Osteocyte (in vitro differentiated cells): ENCODE measurements at regions not wholly inside any gene's neighbourhood (a gene's known extent, or its start where the extent isn't known, plus 50 kb on each side); places are given as distances from the start of the nearest gene placed in this dataset.
A peak's percentile ranks its signal among the peaks of the same experiment; 100 is the strongest.

Experiments used
- DNase-seq: peaks from one replicate; pipeline ENCODE4 v3.0.0; 2021; ENCODE audit warnings: mixed read lengths; ENCODE audit not compliant: unreplicated experiment; ENCODE audit errors: extremely low spot score
- H3K27ac Mint-ChIP-seq: one replicate; pipeline ENCODE4 v1.8.0; 2021; ENCODE audit warnings: mild to moderate bottlenecking, mixed read lengths; ENCODE audit not compliant: unreplicated experiment
- H3K27me3 Mint-ChIP-seq: one replicate; pipeline ENCODE4 v1.8.0; 2021; ENCODE audit warnings: mixed read lengths; ENCODE audit not compliant: unreplicated experiment
- H3K36me3 Mint-ChIP-seq: one replicate; pipeline ENCODE4 v1.8.0; 2021; ENCODE audit warnings: mixed read lengths; ENCODE audit not compliant: unreplicated experiment
- H3K4me1 Mint-ChIP-seq: one replicate; pipeline ENCODE4 v1.8.0; 2021; ENCODE audit warnings: mixed read lengths; ENCODE audit not compliant: unreplicated experiment
- H3K4me3 Mint-ChIP-seq: one replicate; pipeline ENCODE4 v1.8.0; 2021; ENCODE audit warnings: mild to moderate bottlenecking, moderate library complexity, mixed read lengths; ENCODE audit not compliant: unreplicated experiment
- H3K9me3 Mint-ChIP-seq: one replicate; pipeline ENCODE4 v1.8.0; 2021; ENCODE audit warnings: mixed read lengths; ENCODE audit not compliant: unreplicated experiment
- CTCF ChIP-seq: fragments of 200-600 bp; sonication (generic); IDR thresholded peaks from 2 replicates; pipeline ENCODE4 v1.5.0; 2021; ENCODE audit warnings: antibody characterized with exemption, mild to moderate bottlenecking, moderate library complexity

DNA sequence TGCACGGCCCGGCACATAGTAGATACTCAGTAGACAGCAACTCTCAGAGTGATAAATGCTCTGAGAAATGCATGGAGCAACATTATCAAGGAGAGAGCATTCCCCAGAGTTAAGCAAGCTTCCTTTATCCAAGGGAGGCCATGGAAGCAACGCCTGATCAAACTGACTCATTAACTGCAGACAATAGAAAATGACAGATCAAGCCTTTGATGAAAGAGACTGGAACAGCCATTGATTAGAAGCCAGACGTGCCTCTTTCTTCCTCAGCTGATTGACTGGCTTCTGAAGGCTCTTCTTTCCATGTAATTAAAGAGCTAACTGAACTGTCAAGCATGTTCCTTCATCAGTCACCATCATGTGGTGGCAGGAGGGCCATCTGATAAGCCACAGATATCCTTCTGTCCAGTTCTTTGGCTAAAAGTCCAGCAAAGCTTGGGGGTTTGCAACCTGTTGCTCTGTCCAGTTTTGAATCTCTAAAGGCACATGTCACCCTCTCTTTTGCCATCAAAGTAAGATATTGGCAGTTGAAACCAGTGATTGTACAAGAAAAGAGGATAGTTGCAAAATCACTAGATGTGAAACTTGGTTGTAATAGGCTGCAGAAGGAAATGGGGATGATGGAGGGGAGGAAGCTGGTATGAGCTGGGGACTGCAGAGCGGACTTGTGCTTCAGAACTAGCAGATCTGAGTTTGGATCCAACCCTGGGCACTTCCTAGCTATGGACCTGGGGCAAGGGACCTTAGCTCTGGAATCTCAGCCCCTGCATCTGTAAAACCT is 188.0 kb downstream of the HAPSTR1 start:
- Mint-ChIP-seq H3K36me3 (no peaks in the 10 kb centered on the region), H3K4me1 (no peaks in the 10 kb centered on the region), H3K27ac (no peak overlapping the region), H3K4me3 (no peak overlapping the region), H3K9me3 (no peaks in the 10 kb centered on the region), H3K27me3 (no peaks in the 10 kb centered on the region)
- TF ChIP-seq CTCF = no peak
- DNase-seq = no peak

GRCh38 chr16:9280069-9280466 is 188.6 kb downstream of the HAPSTR1 start:
- Mint-ChIP-seq H3K27me3 (no peaks in the 10 kb centered on the region), H3K4me1 (no peaks in the 10 kb centered on the region)
- no peak for DNase-seq

DNA sequence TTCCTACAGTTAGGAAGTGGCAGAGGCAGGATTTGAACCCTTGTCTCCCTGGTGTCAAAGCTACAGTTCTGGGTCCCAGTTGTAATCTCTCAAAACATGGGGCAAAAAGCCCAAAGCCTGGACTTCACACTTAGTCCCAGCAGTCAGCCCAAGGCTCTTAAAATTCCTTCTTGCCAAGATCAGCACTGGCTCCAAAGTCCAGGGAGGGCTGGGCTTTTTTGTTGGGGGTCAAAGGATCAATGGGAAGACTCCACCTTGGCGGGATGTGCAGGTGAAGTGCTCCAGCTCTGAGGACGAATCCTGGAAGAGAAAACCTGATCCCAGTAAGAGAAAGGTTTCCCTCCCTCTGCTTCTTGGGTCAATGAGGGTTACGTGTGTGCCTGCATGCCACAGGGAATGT is 195.5 kb downstream of the HAPSTR1 start:
- no peaks in the 10 kb centered on the region for H3K4me1 Mint-ChIP-seq

More at GRCh38 chr16:9280069-9280466, 188.6 kb downstream of the HAPSTR1 start:
- no peak overlapping the region for H3K4me3 Mint-ChIP-seq
- no peak overlapping the region for H3K27ac Mint-ChIP-seq
- H3K36me3 Mint-ChIP-seq = no peaks in the 10 kb centered on the region
- H3K9me3 Mint-ChIP-seq = peaks cover 1% of the 10 kb centered on the region
- no peak for TF ChIP-seq CTCF

GRCh38 chr16:9296271-9296590 is 204.8 kb downstream of the HAPSTR1 start:
- H3K4me3 Mint-ChIP-seq = no peak overlapping the region
- peaks cover 3% of the 10 kb centered on the region for H3K9me3 Mint-ChIP-seq
- no peaks in the 10 kb centered on the region for H3K4me1 Mint-ChIP-seq
- no peak for TF ChIP-seq CTCF
- no peak overlapping the region for H3K27ac Mint-ChIP-seq
- no peak for DNase-seq
- no peaks in the 10 kb centered on the region for H3K36me3 Mint-ChIP-seq
- no peaks in the 10 kb centered on the region for H3K27me3 Mint-ChIP-seq

More for the DNA sequence above, 195.5 kb downstream of the HAPSTR1 start:
- no peak for DNase-seq
- H3K9me3 Mint-ChIP-seq = peaks cover 17% of the 10 kb centered on the region
- H3K36me3 Mint-ChIP-seq = no peaks in the 10 kb centered on the region
- no peak for TF ChIP-seq CTCF
- no peak overlapping the region for H3K27ac Mint-ChIP-seq
- no peak overlapping the region for H3K4me3 Mint-ChIP-seq
- H3K27me3 Mint-ChIP-seq = no peaks in the 10 kb centered on the region

GRCh38 chr16:9297437-9298113 is 206.1 kb downstream of the HAPSTR1 start:
- Mint-ChIP-seq H3K36me3 (no peaks in the 10 kb centered on the region), H3K27me3 (no peaks in the 10 kb centered on the region), H3K4me3 (no peak overlapping the region), H3K27ac (no peak overlapping the region), H3K9me3 (peaks cover 3% of the 10 kb centered on the region), H3K4me1 (no peaks in the 10 kb centered on the region)
- no peak for DNase-seq
- peak; percentile 33 for TF ChIP-seq CTCF
